WTC11 (cell line): ENCODE measurements at regions not wholly inside any gene's neighbourhood (a gene's known extent, or its start where the extent isn't known, plus 50 kb on each side); places are given as distances from the start of the nearest gene placed in this dataset.

ENCODE experiments used
- ATAC-seq: fragments of 200-7000 bp; cut with Tn5 transposase; 2 replicates; pipeline ENCODE4 v1.10.0; 2021; ENCODE audit warnings: mild to moderate bottlenecking, moderate library complexity
- CTCF ChIA-PET: fragments of 300-600 bp; sonication (Branson Sonifier 250); formaldehyde crosslinking; loops from one replicate; lab custom pipeline; 2021; ENCODE audit warnings: antibody characterized with exemption; lab: Charles Lee
- POLR2A ChIA-PET: fragments of 350-600 bp; sonication (Branson Sonifier 250); formaldehyde crosslinking; loops from one replicate; lab custom pipeline; 2021; ENCODE audit warnings: antibody characterized with exemption; lab: Charles Lee
- DNase-seq: peaks from one replicate; pipeline ENCODE4 v3.0.0; 2021; ENCODE audit warnings: low spot score
- H3K27ac Mint-ChIP-seq: 2 replicates; pipeline ENCODE4 v1.8.0; 2021; ENCODE audit warnings: mixed read lengths
- H3K27me3 Mint-ChIP-seq: 2 replicates; pipeline ENCODE4 v1.8.0; 2021; ENCODE audit warnings: low read depth, mild to moderate bottlenecking, moderate library complexity, mixed read lengths
- H3K36me3 Mint-ChIP-seq: 2 replicates; pipeline ENCODE4 v1.8.0; 2021; ENCODE audit warnings: mixed read lengths
- H3K4me1 Mint-ChIP-seq: 2 replicates; pipeline ENCODE4 v1.8.0; 2022; ENCODE audit warnings: mixed read lengths
- H3K4me3 Mint-ChIP-seq: 2 replicates; pipeline ENCODE4 v1.8.0; 2021; ENCODE audit warnings: mild to moderate bottlenecking, moderate library complexity, mixed read lengths
- H3K9me3 Mint-ChIP-seq: 2 replicates; pipeline ENCODE4 v1.8.0; 2021; ENCODE audit warnings: mixed read lengths
- AR ChIP-seq: fragments of 250-450 bp; sonication (Bioruptor Pico); IDR thresholded peaks from 2 replicates; pipeline ENCODE4 v1.9.0; 2021; ENCODE audit warnings: mild to moderate bottlenecking
- ATF3 ChIP-seq: sonication (generic); formaldehyde crosslinking; conservative IDR thresholded peaks from 2 replicates; pipeline ENCODE4 v1.8.1; 2022; ENCODE audit warnings: mild to moderate bottlenecking, missing genetic modification reagents
- CREB1 ChIP-seq: sonication (generic); formaldehyde crosslinking; IDR thresholded peaks from 2 replicates; pipeline ENCODE4 v1.8.0; 2023; ENCODE audit warnings: mild to moderate bottlenecking, missing genetic modification reagents
- ERG ChIP-seq: fragments of 250-450 bp; sonication (Bioruptor Pico); IDR thresholded peaks from 2 replicates; pipeline ENCODE4 v1.8.0; 2021; ENCODE audit warnings: mild to moderate bottlenecking
- FOXJ3 ChIP-seq: sonication (generic); formaldehyde crosslinking; IDR thresholded peaks from 2 replicates; pipeline ENCODE4 v1.9.0; 2021; ENCODE audit warnings: missing genetic modification reagents, mild to moderate bottlenecking, borderline replicate concordance
- FOXK1 ChIP-seq: sonication (generic); formaldehyde crosslinking; IDR thresholded peaks from 2 replicates; pipeline ENCODE4 v1.8.0; 2022; ENCODE audit warnings: mild to moderate bottlenecking, moderate library complexity, missing genetic modification reagents
- HMGA2 ChIP-seq: fragments of 250-450 bp; sonication (Bioruptor Pico); IDR thresholded peaks from 2 replicates; pipeline ENCODE4 v1.4.0; 2021; ENCODE audit warnings: mild to moderate bottlenecking, moderate library complexity
- JUN ChIP-seq: sonication (generic); formaldehyde crosslinking; IDR thresholded peaks from 2 replicates; pipeline ENCODE4 v1.8.0; 2023; ENCODE audit warnings: mild to moderate bottlenecking, missing genetic modification reagents
- KAT7 ChIP-seq: sonication (generic); formaldehyde crosslinking; IDR thresholded peaks from 2 replicates; pipeline ENCODE4 v1.8.1; 2023; ENCODE audit warnings: missing genetic modification reagents, mild to moderate bottlenecking, borderline replicate concordance
- NR3C1 ChIP-seq: sonication (generic); formaldehyde crosslinking; conservative IDR thresholded peaks from 2 replicates; pipeline ENCODE4 v1.8.1; 2023; ENCODE audit warnings: low read depth, mild to moderate bottlenecking, missing genetic modification reagents
- RORB ChIP-seq: fragments of 250-450 bp; sonication (Bioruptor Pico); IDR thresholded peaks from 2 replicates; pipeline ENCODE4 v1.9.0; 2021; ENCODE audit warnings: mild to moderate bottlenecking
- SMAD3 ChIP-seq: sonication (generic); formaldehyde crosslinking; IDR thresholded peaks from 2 replicates; pipeline ENCODE4 v1.8.0; 2022; ENCODE audit warnings: missing genetic modification reagents, mild to moderate bottlenecking, borderline replicate concordance
- SMAD4 ChIP-seq: sonication (generic); formaldehyde crosslinking; IDR thresholded peaks from 2 replicates; pipeline ENCODE4 v1.8.0; 2022; ENCODE audit warnings: mild to moderate bottlenecking, missing genetic modification reagents
- TCF7 ChIP-seq: sonication (generic); formaldehyde crosslinking; IDR thresholded peaks from 2 replicates; pipeline ENCODE4 v1.8.0; 2022; ENCODE audit warnings: mild to moderate bottlenecking, low read depth, missing genetic modification reagents, moderate library complexity
- TP53 ChIP-seq: sonication (generic); formaldehyde crosslinking; IDR thresholded peaks from 2 replicates; pipeline ENCODE4 v1.8.1; 2023; ENCODE audit warnings: mild to moderate bottlenecking, missing genetic modification reagents
- ZNF219 ChIP-seq: sonication (generic); formaldehyde crosslinking; IDR thresholded peaks from 2 replicates; pipeline ENCODE4 v1.8.0; 2023; ENCODE audit warnings: missing genetic modification reagents, mild to moderate bottlenecking, borderline replicate concordance
- ZNF317 ChIP-seq: sonication (generic); formaldehyde crosslinking; IDR thresholded peaks from 2 replicates; pipeline ENCODE4 v1.8.1; 2023; ENCODE audit warnings: low read depth, mild to moderate bottlenecking, moderate library complexity, missing genetic modification reagents, borderline replicate concordance
- ZNF396 ChIP-seq: fragments of 250-450 bp; sonication (Bioruptor Pico); IDR thresholded peaks from 2 replicates; pipeline ENCODE4 v1.8.0; 2021; ENCODE audit warnings: mild to moderate bottlenecking, moderate library complexity, borderline replicate concordance
- ZNF423 ChIP-seq: fragments of 250-450 bp; sonication (Bioruptor Pico); IDR thresholded peaks from 2 replicates; pipeline ENCODE4 v2.1.2; 2022; ENCODE audit warnings: mild to moderate bottlenecking, moderate library complexity
- TF ChIP-seq, protein P1 (sequence below): sonication (generic); formaldehyde crosslinking; IDR thresholded peaks from 2 replicates; pipeline ENCODE4 v1.8.1; 2022; ENCODE audit warnings: missing genetic modification reagents, borderline replicate concordance
- TF ChIP-seq, protein P2 (sequence below): fragments of 250-450 bp; sonication (Bioruptor Pico); IDR thresholded peaks from 2 replicates; pipeline ENCODE4 v1.9.0; 2021; ENCODE audit warnings: moderate library complexity, mild to moderate bottlenecking, inconsistent platforms, borderline replicate concordance
- TF ChIP-seq, protein P3 (sequence below): sonication (generic); formaldehyde crosslinking; IDR thresholded peaks from 2 replicates; pipeline ENCODE4 v1.8.0; 2022; ENCODE audit warnings: mild to moderate bottlenecking, missing genetic modification reagents
- TF ChIP-seq, protein P4 (sequence below): sonication (generic); formaldehyde crosslinking; IDR thresholded peaks from 2 replicates; pipeline ENCODE4 v1.8.0; 2022; ENCODE audit warnings: mild to moderate bottlenecking, missing genetic modification reagents

DNA sequence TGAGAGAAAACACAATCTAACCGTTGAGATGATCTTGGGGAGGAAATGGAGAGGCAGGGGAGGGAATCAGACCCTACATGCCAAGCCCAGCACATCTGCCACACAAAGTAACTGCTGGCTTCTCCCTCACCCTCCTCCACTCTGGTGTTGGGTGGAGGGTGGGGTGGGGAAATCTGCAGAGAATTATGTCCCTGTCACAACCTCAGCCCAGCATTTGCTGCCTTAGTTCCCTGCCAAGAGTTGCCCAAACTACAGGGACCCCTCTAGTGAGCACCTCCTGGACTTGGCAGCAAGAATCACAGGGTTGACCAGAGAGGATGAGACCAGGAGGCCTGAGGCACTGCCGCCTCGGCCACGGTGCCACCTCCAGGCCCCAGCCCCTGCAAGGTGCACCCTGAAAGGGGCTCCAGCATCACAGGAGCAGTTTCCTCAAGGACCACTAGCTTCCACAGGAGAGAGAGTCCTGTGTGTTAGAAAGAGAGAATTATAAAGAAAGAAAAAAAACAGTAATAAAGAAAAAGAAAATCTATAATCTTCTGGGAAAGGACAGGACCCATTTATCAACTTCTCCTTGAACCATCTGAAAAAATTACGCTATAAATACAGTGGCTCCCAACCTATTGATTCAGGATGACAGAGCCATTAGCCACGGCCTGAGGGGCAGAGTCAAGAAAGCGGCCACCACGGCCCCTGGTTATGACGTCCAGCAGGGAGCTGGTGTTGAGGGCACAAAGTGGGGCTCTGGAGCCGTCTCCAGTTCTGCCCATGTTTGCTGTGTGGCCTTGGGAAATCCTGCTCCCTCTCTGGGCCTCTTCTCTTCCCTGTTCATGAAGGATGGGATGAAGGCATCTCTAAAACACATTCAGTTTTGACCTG is 451.7 kb downstream of the MATN1 start:
- no peaks in the 10 kb centered on the region for H3K4me1 Mint-ChIP-seq
- H3K9me3 Mint-ChIP-seq, result 0 out of 2 replicates have a peak, but pooled peaks cover 4% of the 10 kb centered on the region
- TF ChIP-seq FOXK1 (CRISPR knock-in tag) (no peak), TP53 (no peak), ZNF423 (CRISPR knock-in tag) (no peak), JUN (CRISPR knock-in tag) (no peak), TCF7 (CRISPR knock-in tag) (no peak), ZNF317 (no peak), FOXJ3 (CRISPR knock-in tag) (no peak), RORB (CRISPR knock-in tag) (no peak), SMAD3 (CRISPR knock-in tag) (no peak), CREB1 (CRISPR knock-in tag) (no peak), AR (CRISPR knock-in tag) (no peak), ZNF219 (no peak), ATF3 (CRISPR knock-in tag) (no peak), KAT7 (no peak), NR3C1 (no peak)
- TF ChIP-seq, protein P1, sequence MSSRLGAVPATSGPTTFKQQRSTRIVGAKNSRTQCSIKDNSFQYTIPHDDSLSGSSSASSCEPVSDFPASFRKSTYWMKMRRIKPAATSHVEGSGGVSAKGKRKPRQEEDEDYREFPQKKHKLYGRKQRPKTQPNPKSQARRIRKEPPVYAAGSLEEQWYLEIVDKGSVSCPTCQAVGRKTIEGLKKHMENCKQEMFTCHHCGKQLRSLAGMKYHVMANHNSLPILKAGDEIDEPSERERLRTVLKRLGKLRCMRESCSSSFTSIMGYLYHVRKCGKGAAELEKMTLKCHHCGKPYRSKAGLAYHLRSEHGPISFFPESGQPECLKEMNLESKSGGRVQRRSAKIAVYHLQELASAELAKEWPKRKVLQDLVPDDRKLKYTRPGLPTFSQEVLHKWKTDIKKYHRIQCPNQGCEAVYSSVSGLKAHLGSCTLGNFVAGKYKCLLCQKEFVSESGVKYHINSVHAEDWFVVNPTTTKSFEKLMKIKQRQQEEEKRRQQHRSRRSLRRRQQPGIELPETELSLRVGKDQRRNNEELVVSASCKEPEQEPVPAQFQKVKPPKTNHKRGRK (CRISPR knock-in tag), result no peak
- TF ChIP-seq, protein P2, sequence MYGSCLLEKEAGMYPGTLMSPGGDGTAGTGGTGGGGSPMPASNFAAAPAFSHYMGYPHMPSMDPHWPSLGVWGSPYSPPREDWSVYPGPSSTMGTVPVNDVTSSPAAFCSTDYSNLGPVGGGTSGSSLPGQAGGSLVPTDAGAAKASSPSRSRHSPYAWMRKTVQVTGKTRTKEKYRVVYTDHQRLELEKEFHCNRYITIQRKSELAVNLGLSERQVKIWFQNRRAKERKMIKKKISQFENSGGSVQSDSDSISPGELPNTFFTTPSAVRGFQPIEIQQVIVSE (CRISPR knock-in tag), result no peak
- TF ChIP-seq, protein P3, sequence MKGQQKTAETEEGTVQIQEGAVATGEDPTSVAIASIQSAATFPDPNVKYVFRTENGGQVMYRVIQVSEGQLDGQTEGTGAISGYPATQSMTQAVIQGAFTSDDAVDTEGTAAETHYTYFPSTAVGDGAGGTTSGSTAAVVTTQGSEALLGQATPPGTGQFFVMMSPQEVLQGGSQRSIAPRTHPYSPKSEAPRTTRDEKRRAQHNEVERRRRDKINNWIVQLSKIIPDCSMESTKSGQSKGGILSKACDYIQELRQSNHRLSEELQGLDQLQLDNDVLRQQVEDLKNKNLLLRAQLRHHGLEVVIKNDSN (CRISPR knock-in tag), result no peak
- H3K4me3 Mint-ChIP-seq, result no peak overlapping the region
- no peaks in the 10 kb centered on the region; the same call in 1 of the 2 replicates for H3K27me3 Mint-ChIP-seq
- ATAC-seq (no peak), DNase-seq (no peak)
- no peak overlapping the region for H3K27ac Mint-ChIP-seq
- ChIA-PET CTCF (interaction anchor here (1.5 kb wide), 1 partner anchor 39 kb away, joined by 3 read pairs; no protein-coding TSS in a partner anchor), POLR2A (no interaction called here)
- no peaks in the 10 kb centered on the region for H3K36me3 Mint-ChIP-seq

GRCh38 chr1:30270461-30270860 is 452.9 kb downstream of the MATN1 start:
- Mint-ChIP-seq H3K9me3 (0 out of 2 replicates have a peak, but pooled peaks cover 4% of the 10 kb centered on the region), H3K27me3 (no peaks in the 10 kb centered on the region; the same call in 1 of the 2 replicates), H3K36me3 (no peaks in the 10 kb centered on the region), H3K4me1 (no peaks in the 10 kb centered on the region), H3K27ac (no peak overlapping the region), H3K4me3 (no peak overlapping the region)
- ATAC-seq (no peak), DNase-seq (no peak)
- ChIA-PET CTCF (no interaction called here), POLR2A (no interaction called here)
- TF ChIP-seq, protein P4, sequence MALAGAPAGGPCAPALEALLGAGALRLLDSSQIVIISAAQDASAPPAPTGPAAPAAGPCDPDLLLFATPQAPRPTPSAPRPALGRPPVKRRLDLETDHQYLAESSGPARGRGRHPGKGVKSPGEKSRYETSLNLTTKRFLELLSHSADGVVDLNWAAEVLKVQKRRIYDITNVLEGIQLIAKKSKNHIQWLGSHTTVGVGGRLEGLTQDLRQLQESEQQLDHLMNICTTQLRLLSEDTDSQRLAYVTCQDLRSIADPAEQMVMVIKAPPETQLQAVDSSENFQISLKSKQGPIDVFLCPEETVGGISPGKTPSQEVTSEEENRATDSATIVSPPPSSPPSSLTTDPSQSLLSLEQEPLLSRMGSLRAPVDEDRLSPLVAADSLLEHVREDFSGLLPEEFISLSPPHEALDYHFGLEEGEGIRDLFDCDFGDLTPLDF (CRISPR knock-in tag), result no peak
- TF ChIP-seq SMAD3 (CRISPR knock-in tag) (no peak), CREB1 (CRISPR knock-in tag) (no peak), ERG (no peak), ZNF219 (no peak), HMGA2 (CRISPR knock-in tag) (no peak), ZNF396 (CRISPR knock-in tag) (no peak), SMAD4 (CRISPR knock-in tag) (no peak), NR3C1 (no peak), AR (CRISPR knock-in tag) (no peak)
